Ovary (tissue), 7 donors: ENCODE measurements at regions not wholly inside any gene's neighbourhood (a gene's known extent, or its start where the extent isn't known, plus 50 kb on each side); places are given as distances from the start of the nearest gene placed in this dataset.

Source experiments
- DNase-seq, 5 donors: peaks; one replicate each; pipeline ENCODE4 v3.0.0-alpha.2; 2019 to 2020
- H3K27ac ChIP-seq, 2 donors: fragments of 200-600 bp; one replicate each; pipeline versions ENCODE4 v1.5.1 to v1.8.0; 2019 to 2022
- H3K27me3 ChIP-seq: fragments of 200-600 bp; one replicate; pipeline ENCODE4 v1.8.0; 2022
- H3K36me3 ChIP-seq: fragments of 200-600 bp; sonication (generic); one replicate; pipeline ENCODE4 v1.5.1; 2019
- H3K4me1 ChIP-seq: one replicate; pipeline ENCODE4 v1.8.1; 2013; ENCODE audit warnings: mild to moderate bottlenecking, moderate library complexity; ENCODE audit not compliant: insufficient read depth
- H3K4me3 ChIP-seq: fragments of 200-600 bp; sonication (generic); one replicate; pipeline ENCODE4 v1.5.1; 2017
- H3K9me3 ChIP-seq, 2 donors: fragments of 200-600 bp in 1 of 2; sonication (generic) in 1 of 2; one replicate each; pipeline versions ENCODE4 v1.5.1 to v1.8.1; 2013 to 2019; ENCODE audit warnings: mild to moderate bottlenecking in 1 of 2, moderate library complexity in 1 of 2
- EP300 ChIP-seq: sonication (generic); formaldehyde crosslinking; IDR thresholded peaks from one replicate; pipeline ENCODE4 v1.6.1; 2017; ENCODE audit warnings: antibody characterized with exemption
- POLR2A ChIP-seq: fragments of 450-650 bp; IDR thresholded peaks from one replicate; pipeline ENCODE4 v1.6.1; 2017; ENCODE audit warnings: antibody characterized with exemption, mild to moderate bottlenecking, moderate library complexity
- WGBS, 3 donors: extraction: QIAGEN DNeasy Blood & Tissue Kit in 1 of 3; methylation state at CpG; one replicate each; pipeline versions ENCODE4 v1.1.5 to v1.1.7; 2013 to 2017; 5-methylcytosine and 5-hydroxymethylcytosine counted together
- intact Hi-C, 4 donors: fragments of 100-400 bp; cut with DNase I; formaldehyde crosslinking; loops; one replicate each; pipeline versions ENCODE4 v1.11.0 to v1.15.1; 2022 to 2023
- TF ChIP-seq, protein P1 (sequence below), 3 donors: fragments of 450-650 bp in 2 of 3; fragments of 200-600 bp in 1 of 3; IDR thresholded peaks; one replicate each; pipeline versions ENCODE4 v1.5.1 to v1.8.0; 2016 to 2022; ENCODE audit warnings: antibody characterized with exemption in 3 of 3, mild to moderate bottlenecking in 1 of 3
- donor health status: DM: no; HTN: no; CAD: no; lungs with moderate emphysema.
- donor health status: DM: no; HTN: no; CAD: no.
- donor health status: Bipolar disorder and iron deficiency.
- donor health status: DM: no; HTN: no; CAD: no.
- donor health status: DM: yes; HTN: yes; CAD: no.

DNA sequence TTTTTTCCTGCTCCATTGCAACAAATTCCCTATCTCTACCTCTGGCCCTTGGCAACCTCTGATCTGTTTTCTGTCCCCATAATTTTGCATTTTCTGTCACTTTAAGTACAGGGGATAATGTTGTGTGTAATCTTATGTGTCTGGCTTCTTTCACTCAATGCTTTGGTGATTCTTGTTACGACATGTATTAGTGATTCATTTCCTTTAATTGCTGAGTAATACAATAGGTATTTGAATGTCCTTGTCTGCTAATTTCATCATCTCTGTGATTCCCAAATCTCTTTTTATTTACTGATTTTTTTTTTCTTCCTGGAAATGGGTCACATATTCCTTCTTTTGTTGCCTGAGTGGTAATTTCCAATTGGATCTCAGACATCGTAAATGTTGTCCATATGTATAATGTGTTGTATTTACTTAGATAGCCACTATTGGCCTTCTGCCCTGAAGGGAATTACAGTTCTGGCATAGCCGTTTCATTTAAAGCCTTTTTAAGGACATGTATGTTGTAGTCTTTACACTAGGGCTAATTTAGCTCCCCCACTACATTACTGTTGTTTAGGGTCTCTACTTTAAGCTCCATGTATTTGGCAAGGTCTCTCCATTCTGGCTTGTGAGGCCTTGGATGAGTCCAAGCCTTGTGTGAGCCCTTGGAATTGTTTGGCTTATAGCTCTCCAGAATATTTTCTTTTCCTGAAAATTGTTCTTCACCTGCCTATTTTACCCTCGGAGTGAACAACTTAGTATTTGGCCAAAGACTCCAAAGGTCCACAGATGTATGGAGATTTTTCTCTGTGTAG, 683.8 kb downstream of the LRRC70 start:
- WGBS, 3 donors, result 35 to 49% (median 40%) methylated on average over 4 of the region's 4 CpGs
- Histone ChIP-seq H3K36me3 (no peaks in the 10 kb centered on the region), H3K9me3 (no peaks in the 10 kb centered on the region), H3K27me3 (no peaks in the 10 kb centered on the region), H3K4me3 (no peak overlapping the region), H3K4me1 (no peaks in the 10 kb centered on the region), H3K27ac (no peak overlapping the region)
- no peak for DNase-seq
- no peak for TF ChIP-seq EP300
- TF ChIP-seq, protein P1, sequence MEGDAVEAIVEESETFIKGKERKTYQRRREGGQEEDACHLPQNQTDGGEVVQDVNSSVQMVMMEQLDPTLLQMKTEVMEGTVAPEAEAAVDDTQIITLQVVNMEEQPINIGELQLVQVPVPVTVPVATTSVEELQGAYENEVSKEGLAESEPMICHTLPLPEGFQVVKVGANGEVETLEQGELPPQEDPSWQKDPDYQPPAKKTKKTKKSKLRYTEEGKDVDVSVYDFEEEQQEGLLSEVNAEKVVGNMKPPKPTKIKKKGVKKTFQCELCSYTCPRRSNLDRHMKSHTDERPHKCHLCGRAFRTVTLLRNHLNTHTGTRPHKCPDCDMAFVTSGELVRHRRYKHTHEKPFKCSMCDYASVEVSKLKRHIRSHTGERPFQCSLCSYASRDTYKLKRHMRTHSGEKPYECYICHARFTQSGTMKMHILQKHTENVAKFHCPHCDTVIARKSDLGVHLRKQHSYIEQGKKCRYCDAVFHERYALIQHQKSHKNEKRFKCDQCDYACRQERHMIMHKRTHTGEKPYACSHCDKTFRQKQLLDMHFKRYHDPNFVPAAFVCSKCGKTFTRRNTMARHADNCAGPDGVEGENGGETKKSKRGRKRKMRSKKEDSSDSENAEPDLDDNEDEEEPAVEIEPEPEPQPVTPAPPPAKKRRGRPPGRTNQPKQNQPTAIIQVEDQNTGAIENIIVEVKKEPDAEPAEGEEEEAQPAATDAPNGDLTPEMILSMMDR (IDR thresholded peaks at IDR 0.05), result no peak
- intact Hi-C loops, result no loop called here

DNA sequence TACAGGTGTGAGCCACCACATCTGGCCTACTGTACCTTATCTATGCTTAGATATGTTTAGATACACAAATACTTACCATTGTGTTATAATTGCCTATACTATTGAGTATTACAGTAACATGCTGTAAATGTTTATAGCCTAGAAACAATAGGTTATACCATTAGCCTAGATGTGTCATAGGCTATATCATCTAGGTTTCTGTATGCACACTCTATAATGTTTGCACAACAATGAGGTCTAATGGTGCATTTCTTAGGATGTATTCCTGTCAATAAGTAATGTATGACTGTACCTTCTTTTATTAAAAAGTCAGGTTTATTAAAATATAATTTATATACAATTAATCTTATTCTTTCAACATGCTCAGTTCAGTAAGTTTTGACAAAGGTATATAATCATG, 683.1 kb downstream of the LRRC70 start:
- no peaks in the 10 kb centered on the region for H3K27me3 ChIP-seq
- no peaks in the 10 kb centered on the region for H3K9me3 ChIP-seq
- TF ChIP-seq, protein P1 (IDR thresholded peaks at IDR 0.05), result no peak
- TF ChIP-seq POLR2A (no peak), EP300 (no peak)
- intact Hi-C loops, result no loop called here
- H3K4me1 ChIP-seq, result no peaks in the 10 kb centered on the region
- no peak overlapping the region for H3K4me3 ChIP-seq
- no peak overlapping the region for H3K27ac ChIP-seq
- DNase-seq, result no peak
- no peaks in the 10 kb centered on the region for H3K36me3 ChIP-seq

DNA sequence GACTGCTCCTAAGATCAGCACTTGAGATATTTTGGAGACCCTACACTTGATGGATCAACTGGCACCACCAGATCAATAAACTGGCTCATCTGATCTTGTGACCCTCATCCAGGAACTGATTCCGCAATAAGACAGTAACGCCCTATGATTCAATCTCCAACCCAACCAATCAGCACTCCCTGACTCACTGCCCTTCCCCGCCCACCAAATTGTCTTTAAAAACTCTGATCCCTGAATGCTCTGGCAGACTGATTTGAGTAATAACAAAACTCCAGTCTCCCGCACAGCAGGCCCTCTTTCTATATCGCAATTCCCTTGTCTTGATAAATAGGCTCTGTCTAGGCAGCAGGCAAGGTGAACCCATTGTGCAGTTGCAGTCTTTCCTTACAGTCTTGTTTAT, 677.0 kb downstream of the LRRC70 start:
- WGBS, 3 donors, result 91 to 96% (median 95%) methylated on average over 5 of the region's 5 CpGs
- H3K4me1 ChIP-seq, result no peaks in the 10 kb centered on the region
- no peak overlapping the region for H3K27ac ChIP-seq
- H3K9me3 ChIP-seq, result no peaks in the 10 kb centered on the region
- no peak for DNase-seq
- H3K4me3 ChIP-seq, result no peak overlapping the region
- intact Hi-C loops, result no loop called here
- no peaks in the 10 kb centered on the region for H3K36me3 ChIP-seq
- no peaks in the 10 kb centered on the region for H3K27me3 ChIP-seq
- TF ChIP-seq POLR2A, result no peak
- TF ChIP-seq, protein P1 (IDR thresholded peaks at IDR 0.05), result no peak
- no peak for TF ChIP-seq EP300

DNA sequence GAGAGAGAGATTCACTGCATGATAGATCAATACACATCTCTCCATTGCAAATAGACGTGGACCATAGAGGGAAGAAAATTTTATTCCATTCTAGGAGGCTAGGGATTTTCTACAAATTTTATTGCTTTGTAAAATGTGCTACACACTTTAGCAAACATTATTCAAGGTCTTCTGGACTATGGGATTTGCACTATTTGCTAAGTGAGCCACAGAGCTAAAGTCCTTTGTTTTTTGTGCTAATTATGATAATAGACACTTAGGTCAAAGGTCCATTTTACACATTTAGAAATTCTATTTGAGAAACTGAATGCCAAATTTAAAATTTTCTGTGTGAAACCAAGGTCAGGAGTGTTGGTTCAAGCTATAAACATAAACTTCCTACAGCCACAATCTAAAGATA, 672.3 kb downstream of the LRRC70 start:
- Histone ChIP-seq H3K4me1 (no peaks in the 10 kb centered on the region), H3K4me3 (no peak overlapping the region), H3K27me3 (no peaks in the 10 kb centered on the region), H3K36me3 (no peaks in the 10 kb centered on the region), H3K9me3 (no peaks in the 10 kb centered on the region), H3K27ac (no peak overlapping the region)
- intact Hi-C loops, result no loop called here
- DNase-seq, result no peak
- TF ChIP-seq EP300 (no peak), POLR2A (no peak)
- TF ChIP-seq, protein P1 (IDR thresholded peaks at IDR 0.05), result no peak
- WGBS, 3 donors, result 65 to 86% (median 77%) methylated on average over 1 of the region's 1 CpG
